K562 (cell line): ENCODE measurements at regions not wholly inside any gene's neighbourhood (a gene's known extent, or its start where the extent isn't known, plus 50 kb on each side); places are given as distances from the start of the nearest gene placed in this dataset.

Experiments used
- ATAC-seq: fragments of 200-7000 bp; cut with Tn5 transposase; 3 replicates; pipeline ENCODE4 v1.9.1; 2020; ENCODE audit warnings: moderate library complexity
- BruUV-seq: library from RNA; stranded (reverse); fragments of 400-500 nt; replicated peaks from 2 replicates; lab custom pipeline; 2021; lab: Mats Ljungman, UMichigan
- CTCF ChIA-PET: fragments of 300-600 bp; formaldehyde crosslinking; extraction: SDS; loops from one replicate; lab custom pipeline; 2021; ENCODE audit warnings: low intra/inter-chr PET ratio; lab: Yijun Ruan, JAX
- POLR2A ChIA-PET: fragments of 300-600, 350-650 bp; sonication (Branson Sonifier 250); formaldehyde crosslinking; extraction: SDS; loops from one replicate; lab custom pipeline; 2021; ENCODE audit warnings: antibody characterized with exemption, inconsistent platforms; lab: Yijun Ruan, JAX
- DNase-seq, 4 experiments: peaks; one replicate each; pipeline versions ENCODE4 v3.0.0 to v3.0.0-alpha.2; 2011 to 2018; ENCODE audit warnings: low spot score in 3 of 4, mixed read lengths in 3 of 4; ENCODE audit errors: extremely low read depth in 1 of 4
- FAIRE-seq: peaks from 2 replicates; lab custom pipeline; 2011; peaks lifted over from hg19 to GRCh38; lab: Jason Lieb, UNC
- H2AFZ ChIP-seq: 2 replicates; pipeline ENCODE4 v1.6.0; 2011; ENCODE audit warnings: low read depth, low read length, control low read depth, inconsistent platforms
- H3K27ac ChIP-seq: fragments of 200-600 bp; 3 replicates; pipeline ENCODE4 v1.8.0; 2011; ENCODE audit warnings: low read depth, mild to moderate bottlenecking, control low read depth, inconsistent platforms, low read length, moderate library complexity, mixed read lengths; ENCODE audit errors: extremely low read depth
- H3K27me3 ChIP-seq, 2 experiments: fragments of 300-600 bp in 1 of 2; 2 replicates in 1 of 2; 3 replicates in 1 of 2; pipeline versions ENCODE4 v1.6.0 to v1.8.0; 2011; ENCODE audit warnings: inconsistent platforms in 2 of 2, low read length in 2 of 2, mild to moderate bottlenecking in 1 of 2, mixed read lengths in 1 of 2, moderate library complexity in 1 of 2; ENCODE audit not compliant: control insufficient read depth in 2 of 2, insufficient read depth in 2 of 2
- H3K36me3 ChIP-seq: fragments of 300-600 bp; 3 replicates; pipeline ENCODE4 v1.8.0; 2011; ENCODE audit warnings: mild to moderate bottlenecking, low read length, inconsistent platforms; ENCODE audit not compliant: control insufficient read depth, insufficient read depth
- H3K4me1 ChIP-seq, 2 experiments: fragments of 200-600 bp in 1 of 2; replicated peaks in 1 of 2; 2 replicates in 1 of 2; 3 replicates in 1 of 2; pipeline versions ENCODE4 v1.5.1 to v1.8.0; 2011; ENCODE audit warnings: inconsistent platforms in 2 of 2, low read length in 2 of 2, mild to moderate bottlenecking in 1 of 2, mixed read lengths in 1 of 2, moderate library complexity in 1 of 2; ENCODE audit not compliant: control insufficient read depth in 2 of 2, insufficient read depth in 2 of 2
- H3K4me2 ChIP-seq: 2 replicates; pipeline ENCODE4 v1.6.1; 2011; ENCODE audit warnings: low read length, control low read depth, inconsistent platforms, mixed read lengths; ENCODE audit not compliant: insufficient read depth
- H3K4me3 ChIP-seq: fragments of 200-600 bp; sonication (generic), shearing (Covaris generic); 2 replicates; pipeline ENCODE4 v1.5.1; 2016; ENCODE audit warnings: control low read depth, inconsistent platforms
- H3K79me2 ChIP-seq: fragments of 200-600 bp; 3 replicates; pipeline ENCODE4 v1.8.0; 2011; ENCODE audit warnings: low read length, inconsistent platforms; ENCODE audit not compliant: control insufficient read depth, insufficient read depth
- H3K9ac ChIP-seq, 2 experiments: 2 replicates each; pipeline versions ENCODE4 v1.6.0 to v1.6.1; 2011; ENCODE audit warnings: low read depth in 2 of 2, low read length in 2 of 2, control low read depth in 1 of 2, inconsistent platforms in 1 of 2, mild to moderate bottlenecking in 1 of 2, mixed read lengths in 1 of 2; ENCODE audit not compliant: insufficient read depth in 1 of 2
- H3K9me1 ChIP-seq: one replicate; pipeline ENCODE4 v1.6.0; 2011; ENCODE audit warnings: inconsistent platforms, mild to moderate bottlenecking, low read length, moderate library complexity; ENCODE audit not compliant: control insufficient read depth, insufficient read depth
- H3K9me3 ChIP-seq: replicated peaks from 2 replicates; pipeline ENCODE4 v1.5.1; 2011; ENCODE audit warnings: low read depth, low read length, inconsistent platforms; ENCODE audit not compliant: control insufficient read depth, insufficient read depth
- H4K20me1 ChIP-seq: replicated peaks from 2 replicates; pipeline ENCODE4 v1.6.1; 2011; ENCODE audit warnings: low read length, inconsistent platforms, mixed read lengths; ENCODE audit not compliant: control insufficient read depth, insufficient read depth
- EP400 ChIP-seq: fragments of 450-650 bp; IDR thresholded peaks from 2 replicates; pipeline ENCODE4 v1.6.1; 2017; ENCODE audit warnings: antibody characterized with exemption, mild to moderate bottlenecking, moderate library complexity
- HNRNPH1 ChIP-seq: fragments of 200-400 bp; formaldehyde crosslinking; optimal IDR thresholded peaks from 2 replicates; pipeline ENCODE3; 2017; ENCODE audit warnings: low read depth, mild to moderate bottlenecking, low read length, moderate library complexity
- PRMT5 ChIP-seq: sonication (generic); formaldehyde crosslinking; IDR thresholded peaks from 2 replicates; pipeline ENCODE4 v1.5.0; 2020; ENCODE audit warnings: missing genetic modification reagents
- TEAD2 ChIP-seq: fragments of 450-650 bp; IDR thresholded peaks from 2 replicates; pipeline ENCODE4 v1.6.1; 2016; ENCODE audit warnings: missing genetic modification characterization, control low read depth, missing compliant biosample characterization
- TRIM25 ChIP-seq: fragments of 450-650 bp; IDR thresholded peaks from 2 replicates; pipeline ENCODE4 v1.7.0; 2016; ENCODE audit warnings: borderline replicate concordance
- WHSC1 ChIP-seq: IDR thresholded peaks from one replicate; pipeline ENCODE4 v1.6.1; 2012; ENCODE audit warnings: low read length, control low read depth, inconsistent platforms
- ZNF212 ChIP-seq: fragments of 450-650 bp; formaldehyde crosslinking; IDR thresholded peaks from 2 replicates; pipeline ENCODE4 v1.4.0; 2020; ENCODE audit warnings: mild to moderate bottlenecking
- ZNF609 ChIP-seq: sonication (generic); formaldehyde crosslinking; IDR thresholded peaks from 2 replicates; pipeline ENCODE4 v1.8.1; 2023; ENCODE audit warnings: missing genetic modification reagents, mild to moderate bottlenecking, borderline replicate concordance
- ZNF830 ChIP-seq: fragments of 250-450 bp; sonication (Bioruptor Pico); IDR thresholded peaks from 2 replicates; pipeline ENCODE4 v1.5.0; 2021; ENCODE audit warnings: mild to moderate bottlenecking
- WGBS: fragments of 100-300 bp; shearing (Covaris generic); methylation state at CpG from one replicate; pipeline ENCODE4 v1.1.6; 2016; ENCODE audit warnings: low coverage, mixed read lengths; ENCODE audit not compliant: insufficient coverage; ENCODE audit errors: missing lambda C conversion rate; 5-methylcytosine and 5-hydroxymethylcytosine counted together
- in situ Hi-C: fragments of 300-500 bp; cut with MboI; formaldehyde crosslinking; loops from 4 replicates; pipeline ENCODE4 v1.15.0; 2018; ENCODE audit warnings: inconsistent platforms, mixed read lengths
- intact Hi-C: fragments of 100-400 bp; cut with micrococcal nuclease; formaldehyde crosslinking; loops from 2 replicates; pipeline ENCODE4 v1.14.2; 2022

GRCh38 chr1:169048043-169048442 lies 58.4 kb upstream of the ATP1B1 start:
- Histone ChIP-seq H3K36me3 (no peaks in the 10 kb centered on the region), H3K9me1 (no peaks in the 10 kb centered on the region), H2AFZ (no peak overlapping the region), H4K20me1 (no peaks in the 10 kb centered on the region), H3K79me2 (no peaks in the 10 kb centered on the region), H3K4me3 (no peak overlapping the region), H3K9ac (no peak overlapping the region), H3K9me3 (no peaks in the 10 kb centered on the region), H3K27me3 (peaks cover 0 to 19% of the 10 kb centered on the region in 2 experiments; a peak in 3 of 5 replicates), H3K4me1 (no peaks in the 10 kb centered on the region; a peak in 1 of 5 replicates), H3K27ac (no peak overlapping the region), H3K4me2 (no peak overlapping the region)
- 0% methylated on average over 3 of the region's 3 CpGs for WGBS
- intact Hi-C loops, result no loop called here
- ChIA-PET CTCF (no interaction called here), POLR2A (interaction anchor here (0.8 kb wide), 1 partner anchor 12 kb away, joined by 3 read pairs; no protein-coding TSS in a partner anchor)
- in situ Hi-C loops, result no loop called here
- no peak for FAIRE-seq
- no TSS peak for BruUV-seq
- no peak for DNase-seq
- no peak for ATAC-seq
- TF ChIP-seq ZNF212 (CRISPR knock-in tag) (no peak), TEAD2 (tag) (no peak), EP400 (no peak)

- POLR2A ChIA-PET, result no interaction called here
- Histone ChIP-seq H2AFZ (no peak overlapping the region), H3K9me3 (no peaks in the 10 kb centered on the region), H3K36me3 (no peaks in the 10 kb centered on the region), H3K9me1 (no peaks in the 10 kb centered on the region), H3K9ac (no peak overlapping the region), H4K20me1 (no peaks in the 10 kb centered on the region), H3K27me3 (peaks cover 0 to 19% of the 10 kb centered on the region in 2 experiments; a peak in 3 of 5 replicates), H3K79me2 (no peaks in the 10 kb centered on the region), H3K4me1 (no peaks in the 10 kb centered on the region; a peak in 1 of 5 replicates), H3K27ac (no peak overlapping the region), H3K4me3 (no peak overlapping the region), H3K4me2 (no peak overlapping the region)
- no TSS peak for BruUV-seq
- intact Hi-C loops (no loop called here), in situ Hi-C loops (no loop called here)
- DNase-seq (no peak), FAIRE-seq (no peak), ATAC-seq (no peak)
- CTCF ChIA-PET, result no interaction called here
- WGBS, result 3% methylated on average over 5 of the region's 5 CpGs
- TF ChIP-seq PRMT5 (CRISPR knock-in tag) (no peak), ZNF830 (no peak), WHSC1 (no peak), TRIM25 (no peak), ZNF609 (CRISPR knock-in tag) (no peak), HNRNPH1 (no peak)
Measured at GRCh38 chr1:169049258-169049938, 57.1 kb upstream of the ATP1B1 start.
